ENCODE measurements at regions not wholly inside any gene's neighbourhood (a gene's known extent, or its start where the extent isn't known, plus 50 kb on each side); places are given as distances from the start of the nearest gene placed in this dataset.
"Not testable (repeated sequence)": the region's sequence is repeated elsewhere in the genome, so short reads cannot be mapped to it uniquely, and the experiment has no call there.

GRCh38 chrX:109077788-109078187 lies 341.4 kb upstream of the IRS4 start:
- Mint-ChIP-seq H3K4me1 (no peaks in the 10 kb centered on the region), H3K9me3 (peaks cover 18% of the 10 kb centered on the region), H3K27ac (no peak overlapping the region), H3K36me3 (no peaks in the 10 kb centered on the region), H3K4me3 (no peak overlapping the region), H3K27me3 (ENCODE audit: insufficient read depth, low read depth) (no peaks in the 10 kb centered on the region)
- no peak overlapping the region for H3K4me2 ChIP-seq
- H3K4me3 ChIP-seq, result no peak overlapping the region
- no peaks in the 10 kb centered on the region for H3K4me1 ChIP-seq
- no peaks in the 10 kb centered on the region for H3K9me3 ChIP-seq (ENCODE audit: low read depth)
- H2AFZ ChIP-seq (replicated peaks), result no peak overlapping the region
- H3K9ac ChIP-seq, result no peak overlapping the region
- no peak for DNase-seq (ENCODE audit: low spot score)
- H4K20me1 ChIP-seq (ENCODE audit: low read depth), result no peaks in the 10 kb centered on the region
- H3K36me3 ChIP-seq, result no peaks in the 10 kb centered on the region
- no peaks in the 10 kb centered on the region for H3K79me2 ChIP-seq (ENCODE audit: low read depth)
- H3K27ac ChIP-seq, result no peak overlapping the region
- H3K27me3 ChIP-seq, result no peaks in the 10 kb centered on the region
- no peaks in the 10 kb centered on the region for H3F3A ChIP-seq (ENCODE audit: low read depth)
- TF ChIP-seq EZH2phosphoT487 (IDR thresholded peaks at IDR 0.05) (no peak), CTCF (IDR thresholded peaks at IDR 0.05) (no peak)

- not testable (repeated sequence) for H3K27ac ChIP-seq; H3K27ac Mint-ChIP-seq; H3K36me3 ChIP-seq; H3K9me3 Mint-ChIP-seq; H3K4me2 ChIP-seq; H3K9ac ChIP-seq; H3K79me2 ChIP-seq (ENCODE audit: low read depth); H3K4me3 Mint-ChIP-seq; H3K27me3 Mint-ChIP-seq (ENCODE audit: insufficient read depth, low read depth); H3K4me3 ChIP-seq; H3K4me1 Mint-ChIP-seq; H3K9me3 ChIP-seq (ENCODE audit: low read depth); H2AFZ ChIP-seq (replicated peaks); H3K27me3 ChIP-seq; H4K20me1 ChIP-seq (ENCODE audit: low read depth); H3K4me1 ChIP-seq; H3K36me3 Mint-ChIP-seq; H3F3A ChIP-seq (ENCODE audit: low read depth)
- DNase-seq (ENCODE audit: low spot score), result peak; percentile 21
Measured at GRCh38 chrX:109054181-109054581, 317.8 kb upstream of the IRS4 start.

- Histone ChIP-seq H3K4me2 (no peak overlapping the region), H3K9ac (no peak overlapping the region), H4K20me1 (ENCODE audit: low read depth) (no peaks in the 10 kb centered on the region), H3K4me3 (no peak overlapping the region), H3K27me3 (no peaks in the 10 kb centered on the region), H3K36me3 (no peaks in the 10 kb centered on the region), H3K9me3 (ENCODE audit: low read depth) (no peaks in the 10 kb centered on the region), H3K27ac (no peak overlapping the region), H3K4me1 (no peaks in the 10 kb centered on the region), H2AFZ (replicated peaks) (peak overlapping the region; percentile 84), H3F3A (ENCODE audit: low read depth) (no peaks in the 10 kb centered on the region), H3K79me2 (ENCODE audit: low read depth) (no peaks in the 10 kb centered on the region)
- Mint-ChIP-seq H3K36me3 (no peaks in the 10 kb centered on the region), H3K4me3 (no peak overlapping the region), H3K27me3 (ENCODE audit: insufficient read depth, low read depth) (no peaks in the 10 kb centered on the region), H3K27ac (no peak overlapping the region), H3K9me3 (peaks cover 5% of the 10 kb centered on the region), H3K4me1 (no peaks in the 10 kb centered on the region)
- TF ChIP-seq EZH2 (IDR thresholded peaks at IDR 0.05) (no peak), CTCF (IDR thresholded peaks at IDR 0.05) (peak; percentile 60), EZH2phosphoT487 (IDR thresholded peaks at IDR 0.05) (no peak)
- DNase-seq (ENCODE audit: low spot score), result peak; percentile 38
Measured at GRCh38 chrX:109049903-109050302, 313.5 kb upstream of the IRS4 start.

DNA sequence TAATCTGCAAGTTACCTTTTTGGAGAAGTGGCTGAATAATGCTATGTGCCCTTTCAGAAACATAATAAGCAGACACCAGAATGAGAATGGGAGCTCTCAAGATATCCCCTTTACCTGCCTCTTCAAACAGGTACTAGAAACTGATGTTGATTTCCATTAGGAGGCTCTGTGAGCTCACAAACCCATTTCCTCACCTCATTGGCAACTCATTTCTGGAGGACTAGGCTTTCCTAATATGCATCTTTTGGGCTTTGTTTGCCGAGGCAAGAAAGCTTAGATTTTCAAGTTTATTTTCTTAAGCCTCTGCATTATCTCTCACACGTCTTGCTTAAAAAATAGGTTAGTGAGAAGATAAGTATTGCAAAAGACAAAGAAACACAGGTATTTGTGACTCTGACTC lies 313.1 kb upstream of the IRS4 start:
- no peaks in the 10 kb centered on the region for H4K20me1 ChIP-seq (ENCODE audit: low read depth)
- no peak for DNase-seq (ENCODE audit: low spot score)

More for the DNA sequence above, 313.1 kb upstream of the IRS4 start:
- Mint-ChIP-seq H3K27ac (no peak overlapping the region), H3K9me3 (peaks cover 5% of the 10 kb centered on the region), H3K27me3 (ENCODE audit: insufficient read depth, low read depth) (no peaks in the 10 kb centered on the region), H3K4me1 (no peaks in the 10 kb centered on the region), H3K4me3 (no peak overlapping the region), H3K36me3 (no peaks in the 10 kb centered on the region)
- H3K36me3 ChIP-seq, result no peaks in the 10 kb centered on the region
- no peak overlapping the region for H3K4me3 ChIP-seq
- no peaks in the 10 kb centered on the region for H3F3A ChIP-seq (ENCODE audit: low read depth)
- no peak overlapping the region for H3K9ac ChIP-seq
- no peaks in the 10 kb centered on the region for H3K27me3 ChIP-seq
- no peaks in the 10 kb centered on the region for H3K79me2 ChIP-seq (ENCODE audit: low read depth)
- no peak overlapping the region for H3K4me2 ChIP-seq
- no peaks in the 10 kb centered on the region for H3K4me1 ChIP-seq
- H3K9me3 ChIP-seq (ENCODE audit: low read depth), result no peaks in the 10 kb centered on the region
- H2AFZ ChIP-seq (replicated peaks), result peak overlapping the region; percentile 84
- H3K27ac ChIP-seq, result no peak overlapping the region
- TF ChIP-seq EZH2phosphoT487 (IDR thresholded peaks at IDR 0.05) (no peak), CTCF (IDR thresholded peaks at IDR 0.05) (no peak), EZH2 (IDR thresholded peaks at IDR 0.05) (no peak)
